SU-DHL-6 (cell line): ENCODE measurements at regions not wholly inside any gene's neighbourhood (a gene's known extent, or its start where the extent isn't known, plus 50 kb on each side); places are given as distances from the start of the nearest gene placed in this dataset.

ENCODE experiments used
- EZH2phosphoT487 ChIP-seq: fragments of 200-600 bp; sonication (generic), shearing (Covaris generic); conservative IDR thresholded peaks from 2 replicates; pipeline ENCODE4 v1.6.1; 2018; ENCODE audit warnings: mild to moderate bottlenecking, antibody characterized with exemption, low read length, moderate library complexity, mixed read lengths
- TF ChIP-seq, protein P1 (sequence below): fragments of 200-600 bp; sonication (generic); IDR thresholded peaks from one replicate; pipeline ENCODE4 v1.5.1; 2017; ENCODE audit warnings: antibody characterized with exemption, mild to moderate bottlenecking, low read length, moderate library complexity; ENCODE audit not compliant: insufficient read depth, poor library complexity, severe bottlenecking

DNA sequence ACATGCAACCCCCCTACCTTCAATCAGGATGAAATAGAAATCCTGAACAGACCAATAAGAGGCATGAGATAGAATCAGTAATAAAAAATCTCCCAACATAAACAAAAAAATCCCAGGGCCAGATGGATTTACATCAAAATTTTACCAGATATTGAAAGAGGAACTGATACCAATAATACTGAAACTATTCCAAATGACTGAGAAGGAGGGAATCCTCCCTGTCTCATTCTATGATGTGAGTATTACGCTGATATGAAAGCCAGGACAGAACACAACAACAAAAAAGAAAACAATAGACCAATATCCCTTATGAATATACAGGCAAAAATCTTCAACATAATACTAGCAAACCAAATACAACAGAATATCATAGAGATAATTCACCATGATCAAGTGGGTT is 109.0 kb upstream of the SMC2 start:
- TF ChIP-seq, protein P1, sequence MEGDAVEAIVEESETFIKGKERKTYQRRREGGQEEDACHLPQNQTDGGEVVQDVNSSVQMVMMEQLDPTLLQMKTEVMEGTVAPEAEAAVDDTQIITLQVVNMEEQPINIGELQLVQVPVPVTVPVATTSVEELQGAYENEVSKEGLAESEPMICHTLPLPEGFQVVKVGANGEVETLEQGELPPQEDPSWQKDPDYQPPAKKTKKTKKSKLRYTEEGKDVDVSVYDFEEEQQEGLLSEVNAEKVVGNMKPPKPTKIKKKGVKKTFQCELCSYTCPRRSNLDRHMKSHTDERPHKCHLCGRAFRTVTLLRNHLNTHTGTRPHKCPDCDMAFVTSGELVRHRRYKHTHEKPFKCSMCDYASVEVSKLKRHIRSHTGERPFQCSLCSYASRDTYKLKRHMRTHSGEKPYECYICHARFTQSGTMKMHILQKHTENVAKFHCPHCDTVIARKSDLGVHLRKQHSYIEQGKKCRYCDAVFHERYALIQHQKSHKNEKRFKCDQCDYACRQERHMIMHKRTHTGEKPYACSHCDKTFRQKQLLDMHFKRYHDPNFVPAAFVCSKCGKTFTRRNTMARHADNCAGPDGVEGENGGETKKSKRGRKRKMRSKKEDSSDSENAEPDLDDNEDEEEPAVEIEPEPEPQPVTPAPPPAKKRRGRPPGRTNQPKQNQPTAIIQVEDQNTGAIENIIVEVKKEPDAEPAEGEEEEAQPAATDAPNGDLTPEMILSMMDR: no peak
- no peak for TF ChIP-seq EZH2phosphoT487
